ENCODE measurements at regions not wholly inside any gene's neighbourhood (a gene's known extent, or its start where the extent isn't known, plus 50 kb on each side); places are given as distances from the start of the nearest gene placed in this dataset.

DNA sequence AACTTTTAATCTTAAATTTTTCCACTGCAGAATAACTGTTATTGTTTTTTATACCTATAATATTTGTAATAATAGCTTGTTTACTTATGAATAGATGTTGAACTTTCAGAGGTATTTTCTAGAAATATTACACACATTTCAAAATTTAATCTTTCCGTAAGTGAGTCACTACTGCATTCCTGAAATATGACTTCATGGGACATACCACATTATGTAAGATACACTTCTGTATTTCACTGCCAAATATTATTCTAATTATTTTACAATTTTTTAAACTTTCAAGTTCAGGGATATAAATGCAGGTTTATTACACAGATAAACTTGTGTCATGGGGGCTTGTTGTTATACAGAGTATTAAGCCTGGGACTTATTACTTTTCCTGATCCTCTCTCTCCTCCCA lies 2220.5 kb downstream of the NCAM2 start:
- Histone ChIP-seq H4K20me1 (replicated peaks in 1 of 2; ENCODE audit: control insufficient read depth in 1 of 2, insufficient read depth in 2 of 2, low read length in 2 of 2) (no peaks in the 10 kb centered on the region), H3K4me2 (ENCODE audit: insufficient read depth in 1 of 2, low read depth in 2 of 2, low read length in 2 of 2) (no peak overlapping the region), H2BK15ac (ENCODE audit: low read length) (no peak overlapping the region), H3K4me3 (ENCODE audit: extremely low read depth in 1 of 4, insufficient read depth in 2 of 4, low read depth in 3 of 4, low read length in 4 of 4) (no peak overlapping the region), H3K18ac (ENCODE audit: extremely low read depth, low read length) (no peak overlapping the region), H3K27ac (ENCODE audit: low read depth, low read length) (no peak overlapping the region), H3K79me1 (ENCODE audit: low read depth, low read length) (no peaks in the 10 kb centered on the region), H3K56ac (replicated peaks; ENCODE audit: insufficient read length, low read depth, low read length) (no peak overlapping the region), H3K14ac (ENCODE audit: insufficient read length) (no peak overlapping the region), H2BK20ac (ENCODE audit: low read length) (no peak overlapping the region), H2AFZ (ENCODE audit: low read length) (no peak overlapping the region), H2BK120ac (replicated peaks; ENCODE audit: low read depth, low read length) (no peak overlapping the region), H3K36me3 (ENCODE audit: control insufficient read depth in 2 of 4, insufficient read depth in 4 of 4, low read length in 3 of 4) (no peaks in the 10 kb centered on the region; a peak in 1 of 8 replicates), H3K4me1 (replicated peaks in 1 of 4; ENCODE audit: control insufficient read depth in 3 of 4, insufficient read depth in 4 of 4, low read length in 3 of 4) (no peaks in the 10 kb centered on the region), H2BK12ac (ENCODE audit: low read depth, low read length) (no peak overlapping the region), H3K9me3 (ENCODE audit: insufficient read depth in 2 of 2, low read depth in 1 of 2, low read length in 1 of 2) (0 out of 4 replicates have a peak, but pooled peaks cover 4 to 6% of the 10 kb centered on the region in 2 experiments), H2AK5ac (ENCODE audit: low read depth, low read length) (no peak overlapping the region), H3K23me2 (ENCODE audit: low read depth, low read length) (no peaks in the 10 kb centered on the region), H3K4ac (replicated peaks; ENCODE audit: insufficient read length, low read depth, low read length) (no peak overlapping the region), H3K27me3 (replicated peaks in 1 of 4; ENCODE audit: control insufficient read depth in 3 of 4, extremely low read depth in 1 of 4, insufficient read depth in 3 of 4, low read length in 3 of 4) (no peaks in the 10 kb centered on the region), H4K91ac (replicated peaks; ENCODE audit: insufficient read length, low read length) (no peak overlapping the region), H2BK5ac (ENCODE audit: low read depth, low read length) (no peak overlapping the region), H4K5ac (ENCODE audit: insufficient read length, low read depth, low read length) (no peak overlapping the region), H4K8ac (ENCODE audit: extremely low read depth, insufficient read depth, low read length) (no peak overlapping the region), H3K23ac (ENCODE audit: insufficient read length) (no peak overlapping the region), H3K9ac (replicated peaks in 1 of 4; ENCODE audit: extremely low read depth in 1 of 4, low read depth in 3 of 4, low read length in 3 of 4) (no peak overlapping the region), H3K79me2 (ENCODE audit: control insufficient read depth in 1 of 2, insufficient read depth in 2 of 2, low read length in 2 of 2) (no peaks in the 10 kb centered on the region)
- no peak for TF ChIP-seq SAP30 (IDR thresholded peaks at IDR 0.05; ENCODE audit: insufficient read depth, insufficient replicate concordance, low read length)
- TF ChIP-seq SIN3A (conservative IDR thresholded peaks at IDR 0.05 in 1 of 2, IDR thresholded peaks at IDR 0.05 in 1 of 2; ENCODE audit: low read depth in 1 of 2, low read length in 2 of 2), result no peak
- TF ChIP-seq CREB1 (IDR thresholded peaks at IDR 0.05), result no peak
- no peak for TF ChIP-seq RFX5 (IDR thresholded peaks at IDR 0.05; ENCODE audit: borderline replicate concordance, low read depth, low read length)
- no peak for TF ChIP-seq RAD21 (IDR thresholded peaks at IDR 0.05 in 1 of 2, conservative IDR thresholded peaks at IDR 0.05 in 1 of 2; ENCODE audit: low read depth in 2 of 2, low read length in 2 of 2)
- TF ChIP-seq HDAC2 (IDR thresholded peaks at IDR 0.05; ENCODE audit: borderline replicate concordance in 1 of 2, low read depth in 2 of 2, low read length in 2 of 2), result no peak
- no peak for TF ChIP-seq GABPA (IDR thresholded peaks at IDR 0.05; ENCODE audit: borderline replicate concordance, insufficient read depth, low read length)
- TF ChIP-seq ASH2L (IDR thresholded peaks at IDR 0.05; ENCODE audit: low read length), result no peak
- no peak for TF ChIP-seq NRF1 (IDR thresholded peaks at IDR 0.05; ENCODE audit: low read depth, low read length)
- DNase-seq (ENCODE audit: low read depth in 1 of 2, low spot score in 2 of 2) (no peak), FAIRE-seq (no peak)
- 76% methylated on average over 1 of the region's 1 CpG; no CpG with 5 or more reads in 1 of the 2 experiments for WGBS, 2 experiments (ENCODE audit: extremely low coverage in 1 of 2, insufficient coverage in 1 of 2, insufficient read length in 1 of 2, insufficient replicate concordance in 2 of 2, low coverage in 1 of 2, low lambda C conversion rate in 2 of 2, missing lambda C conversion rate in 1 of 2)
- CTCF ChIA-PET (ENCODE audit: partially characterized antibody), result no interaction called here
- POLR2A ChIA-PET (ENCODE audit: partially characterized antibody), result no interaction called here
